HEK293T (cell line): ENCODE measurements at regions not wholly inside any gene's neighbourhood (a gene's known extent, or its start where the extent isn't known, plus 50 kb on each side); places are given as distances from the start of the nearest gene placed in this dataset.

Experiments
- ARNT ChIP-seq: fragments of 450-650 bp; IDR thresholded peaks from 2 replicates; pipeline ENCODE4 v1.6.1; 2017; ENCODE audit warnings: mild to moderate bottlenecking
- ELF4 ChIP-seq: fragments of 450-650 bp; IDR thresholded peaks from 2 replicates; pipeline ENCODE4 v1.6.1; 2017; ENCODE audit warnings: antibody characterized with exemption
- HDGF ChIP-seq: fragments of 450-650 bp; IDR thresholded peaks from 2 replicates; pipeline ENCODE4 v1.6.1; 2017; ENCODE audit warnings: antibody characterized with exemption, borderline replicate concordance
- L3MBTL2 ChIP-seq: fragments of 450-650 bp; conservative IDR thresholded peaks from 2 replicates; pipeline ENCODE4 v1.6.1; 2016; ENCODE audit warnings: mild to moderate bottlenecking
- LEF1 ChIP-seq: fragments of 450-650 bp; IDR thresholded peaks from 2 replicates; pipeline ENCODE4 v1.6.1; 2017; ENCODE audit warnings: mild to moderate bottlenecking, borderline replicate concordance
- SP1 ChIP-seq: fragments of 450-650 bp; IDR thresholded peaks from 2 replicates; pipeline ENCODE4 v1.6.1; 2017
- SUZ12 ChIP-seq: fragments of 450-650 bp; IDR thresholded peaks from 2 replicates; pipeline ENCODE4 v1.6.1; 2016; ENCODE audit warnings: mild to moderate bottlenecking
- TARDBP ChIP-seq: fragments of 450-650 bp; IDR thresholded peaks from 2 replicates; pipeline ENCODE4 v1.6.1; 2016
- ZNF384 ChIP-seq: fragments of 450-650 bp; IDR thresholded peaks from 2 replicates; pipeline ENCODE4 v1.6.1; 2016

GRCh38 chr3:6809349-6809748 lies 51.6 kb upstream of the GRM7 start:
- TF ChIP-seq LEF1 (no peak), ARNT (no peak), SP1 (no peak), HDGF (no peak), ELF4 (no peak), ZNF384 (no peak), TARDBP (no peak), L3MBTL2 (no peak), SUZ12 (no peak)
